Aorta (tissue), 5 donors: ENCODE measurements at regions not wholly inside any gene's neighbourhood (a gene's known extent, or its start where the extent isn't known, plus 50 kb on each side); places are given as distances from the start of the nearest gene placed in this dataset.
"Not testable (repeated sequence)": the region's sequence is repeated elsewhere in the genome, so short reads cannot be mapped to it uniquely, and the experiment has no call there.

Experiments used
- ATAC-seq: fragments of 200-7000 bp; cut with Tn5 transposase; one replicate; pipeline ENCODE4 v1.9.1; 2022; ENCODE audit warnings: moderate library complexity; ENCODE audit not compliant: low FRiP score
- DNase-seq, 2 donors: peaks; one replicate each; pipeline ENCODE4 v3.0.0-alpha.2; 2020
- H3K27ac ChIP-seq, 2 donors: one replicate each; pipeline ENCODE4 v1.5.1; 2013; ENCODE audit warnings: low read length in 2 of 2, mild to moderate bottlenecking in 2 of 2, moderate library complexity in 2 of 2, control low read depth in 1 of 2, inconsistent platforms in 1 of 2, low read depth in 1 of 2
- H3K27me3 ChIP-seq, 2 donors: one replicate each; pipeline ENCODE4 v1.6.1; 2013; ENCODE audit warnings: control low read depth in 1 of 2, low read length in 1 of 2, mild to moderate bottlenecking in 1 of 2, moderate library complexity in 1 of 2; ENCODE audit not compliant: insufficient read depth in 2 of 2, control insufficient read depth in 1 of 2
- H3K36me3 ChIP-seq, 2 donors: one replicate each; pipeline ENCODE4 v1.6.1; 2013; ENCODE audit warnings: control low read depth in 1 of 2, low read length in 1 of 2, mild to moderate bottlenecking in 1 of 2; ENCODE audit not compliant: insufficient read depth in 2 of 2, control insufficient read depth in 1 of 2
- H3K4me1 ChIP-seq, 2 donors: one replicate each; pipeline ENCODE4 v1.6.1; 2013; ENCODE audit warnings: low read length in 2 of 2, control low read depth in 1 of 2, mild to moderate bottlenecking in 1 of 2, moderate library complexity in 1 of 2; ENCODE audit not compliant: insufficient read depth in 2 of 2, control insufficient read depth in 1 of 2
- H3K4me3 ChIP-seq, 2 donors: one replicate each; pipeline ENCODE4 v1.5.1; 2013; ENCODE audit warnings: low read length in 2 of 2, control low read depth in 1 of 2, mild to moderate bottlenecking in 1 of 2
- H3K9me3 ChIP-seq: one replicate; pipeline ENCODE4 v1.6.1; 2013; ENCODE audit warnings: mild to moderate bottlenecking, low read length; ENCODE audit not compliant: control insufficient read depth
- WGBS, 2 donors: extraction: QIAGEN DNeasy Blood & Tissue Kit; methylation state at CpG; one replicate each; pipeline ENCODE4 v1.1.7; 2013; 5-methylcytosine and 5-hydroxymethylcytosine counted together
- intact Hi-C, 2 donors: fragments of 100-400 bp; cut with DNase I; formaldehyde crosslinking; loops; one replicate each; pipeline versions ENCODE4 v1.14.2 to v1.15.0; 2022
- donor health status: healthy with polysubstance abuse.
- donor health status: Bipolar disorder and iron deficiency.
- donor health status: DM: no; HTN: no; CAD: no.
- donor health status: DM: no; HTN: no; CAD: no.
- donor health status: DM: yes; HTN: yes; CAD: no.

DNA sequence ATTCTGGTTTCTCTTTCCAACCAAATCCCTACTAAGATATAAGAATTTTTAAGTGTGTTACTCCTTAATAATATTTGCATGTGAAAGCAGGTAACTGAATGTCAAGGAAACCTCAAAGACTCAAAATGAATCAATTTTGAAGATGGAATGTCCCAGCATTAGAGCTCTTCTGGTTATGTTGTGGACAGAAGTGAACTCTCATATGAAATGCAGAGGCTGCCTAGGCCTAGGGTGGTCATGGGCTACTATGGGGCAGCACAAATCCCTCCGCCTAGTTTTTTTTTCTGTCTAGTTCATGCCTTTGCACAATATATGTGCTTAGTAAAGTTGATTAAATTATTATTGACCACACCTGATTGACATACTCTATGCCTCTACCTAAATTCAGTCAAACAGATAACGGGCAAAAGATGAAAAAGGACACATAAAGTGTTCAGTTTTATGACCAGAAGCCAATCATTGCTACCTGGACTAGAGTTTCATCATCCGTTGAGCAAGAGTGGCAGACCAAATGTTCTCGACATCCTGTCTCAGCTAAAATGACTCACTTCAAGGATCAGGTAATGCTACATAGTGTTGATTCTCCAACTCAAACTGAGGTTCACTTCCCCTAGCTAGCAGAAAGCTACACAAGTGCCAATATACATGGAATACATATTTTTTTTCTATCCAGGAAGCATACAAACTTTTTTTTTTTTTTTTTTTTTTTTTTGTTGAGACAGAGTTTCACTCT, 1211.4 kb downstream of the VRK1 start:
- Histone ChIP-seq H3K27ac (no peak overlapping the region), H3K9me3 (no peaks in the 10 kb centered on the region), H3K4me1 (no peaks in the 10 kb centered on the region), H3K36me3 (no peaks in the 10 kb centered on the region), H3K4me3 (no peak overlapping the region), H3K27me3 (no peaks in the 10 kb centered on the region)
- DNase-seq: no peak
- WGBS, 2 donors: 93 to 98% methylated on average over 4 of the region's 4 CpGs
- intact Hi-C loops: no loop called here
- ATAC-seq: no peak

DNA sequence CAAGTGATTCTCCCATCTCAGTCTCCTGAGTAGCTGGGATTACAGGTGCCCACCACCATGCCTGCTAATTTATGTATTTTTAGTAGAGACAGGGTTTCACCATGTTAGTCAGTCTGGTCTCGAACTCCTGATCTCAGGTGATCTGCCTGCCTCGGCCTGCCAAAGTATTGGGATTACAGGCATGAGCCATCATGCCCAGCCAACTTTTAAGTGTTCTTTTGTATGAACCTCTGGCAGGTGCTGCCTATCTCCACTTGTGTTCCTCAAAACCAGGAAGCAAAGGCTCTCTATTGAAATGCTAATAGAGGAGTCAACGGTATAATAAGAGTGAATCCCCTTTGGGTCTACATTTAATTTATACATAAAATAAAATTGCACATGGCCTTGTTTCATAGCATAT, 1212.0 kb downstream of the VRK1 start:
- DNase-seq, H3K27me3 ChIP-seq, H3K4me1 ChIP-seq, ATAC-seq, H3K9me3 ChIP-seq, H3K27ac ChIP-seq, H3K4me3 ChIP-seq, intact Hi-C loops, H3K36me3 ChIP-seq: not testable (repeated sequence)
- WGBS, 2 donors: 89 to 94% methylated on average over 3 of the region's 3 CpGs

DNA sequence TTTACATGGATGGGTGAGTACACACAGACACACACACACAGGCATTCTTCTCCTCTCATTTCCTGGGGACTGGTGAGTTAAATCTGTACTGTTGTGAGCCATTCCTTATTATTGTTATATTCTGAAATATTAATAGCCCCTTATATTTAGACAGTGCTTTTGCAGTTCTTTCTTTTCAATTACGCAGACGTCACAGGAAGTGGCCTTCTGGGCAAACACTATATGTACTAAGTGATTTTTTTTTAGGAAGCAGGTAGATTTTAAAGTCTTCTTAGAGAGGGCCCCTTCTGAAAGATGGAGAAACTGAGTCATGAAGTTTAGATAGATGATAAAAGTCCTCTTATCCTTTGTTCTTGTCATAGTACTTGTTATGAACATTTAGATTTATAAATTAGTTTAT, 1213.6 kb downstream of the VRK1 start:
- no peak overlapping the region for H3K27ac ChIP-seq
- DNase-seq: no peak
- H3K9me3 ChIP-seq: no peaks in the 10 kb centered on the region
- intact Hi-C loops: no loop called here
- 12 to 22% methylated on average over 2 of the region's 2 CpGs for WGBS, 2 donors
- no peak overlapping the region for H3K4me3 ChIP-seq
- ATAC-seq: no peak
- no peaks in the 10 kb centered on the region for H3K4me1 ChIP-seq
- H3K36me3 ChIP-seq: no peaks in the 10 kb centered on the region
- H3K27me3 ChIP-seq: no peaks in the 10 kb centered on the region

DNA sequence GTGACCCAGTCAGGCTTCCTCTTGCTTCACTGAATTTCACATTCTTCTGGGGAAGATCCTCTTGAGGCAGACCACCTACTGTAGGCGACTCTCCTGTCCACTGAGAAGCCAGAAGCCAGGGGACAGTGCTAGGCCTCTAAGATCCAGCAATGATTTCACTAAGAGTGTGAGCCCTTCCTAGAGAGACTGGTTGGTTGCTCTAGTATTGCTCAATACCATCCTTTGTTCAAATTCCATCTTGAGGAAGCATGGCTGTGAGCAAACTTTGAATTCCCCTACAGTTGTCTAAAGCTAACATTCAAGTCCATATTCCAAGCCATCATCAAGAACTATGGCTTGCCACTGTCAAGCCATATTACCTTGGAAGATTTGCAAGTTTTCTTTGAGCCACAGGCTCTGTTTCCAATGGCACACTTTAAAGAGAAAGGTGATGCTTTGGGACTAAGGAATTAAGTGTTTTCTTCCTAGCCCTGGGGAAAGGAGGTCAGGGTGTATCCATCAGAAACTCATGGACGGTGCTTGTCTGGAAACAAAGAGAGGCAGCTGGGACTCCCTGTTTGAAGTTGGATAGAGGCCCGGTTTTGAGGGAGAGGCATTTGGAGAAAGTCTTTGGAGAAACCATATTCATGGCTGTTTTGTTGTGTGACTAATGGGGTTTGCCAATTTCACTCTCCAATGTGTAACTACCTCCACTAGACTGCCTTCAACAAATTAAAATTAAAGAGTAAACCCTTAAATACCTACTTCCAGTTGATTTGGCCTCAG, 1217.9 kb downstream of the VRK1 start:
- WGBS, 2 donors: 75 to 91% methylated on average over 3 of the region's 3 CpGs
- no peak for ATAC-seq
- H3K9me3 ChIP-seq: no peaks in the 10 kb centered on the region
- H3K36me3 ChIP-seq: no peaks in the 10 kb centered on the region
- intact Hi-C loops: no loop called here
- no peak overlapping the region for H3K4me3 ChIP-seq
- DNase-seq: no peak
- H3K27ac ChIP-seq: no peak overlapping the region
- H3K27me3 ChIP-seq: no peaks in the 10 kb centered on the region
- H3K4me1 ChIP-seq: no peaks in the 10 kb centered on the region

DNA sequence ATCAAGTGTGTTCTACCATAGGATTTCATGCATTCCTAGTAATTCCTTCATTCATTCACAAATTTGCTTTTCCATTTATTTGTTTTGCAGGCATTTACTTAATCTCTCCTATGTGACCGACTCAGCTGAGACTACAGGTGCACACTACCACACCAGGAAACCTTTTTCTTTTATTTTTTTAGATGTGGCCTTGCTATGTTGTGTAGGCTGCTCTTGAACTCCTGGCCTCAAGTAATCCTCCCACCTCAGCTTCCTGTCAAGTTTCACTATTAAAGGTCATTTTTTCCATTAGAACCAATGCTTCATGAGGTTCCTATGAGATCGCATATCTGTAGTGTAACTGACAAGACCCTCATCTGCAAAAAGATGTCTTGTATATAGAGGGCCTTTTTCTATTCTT, 1218.7 kb downstream of the VRK1 start:
- H3K36me3 ChIP-seq: no peaks in the 10 kb centered on the region
- H3K27me3 ChIP-seq: no peaks in the 10 kb centered on the region
- intact Hi-C loops: no loop called here
- no peak overlapping the region for H3K4me3 ChIP-seq
- no peaks in the 10 kb centered on the region for H3K4me1 ChIP-seq
- no peak overlapping the region for H3K27ac ChIP-seq
- H3K9me3 ChIP-seq: no peaks in the 10 kb centered on the region
- WGBS, 2 donors: 47 to 51% methylated on average over 2 of the region's 2 CpGs
- ATAC-seq (no peak), DNase-seq (no peak)

DNA sequence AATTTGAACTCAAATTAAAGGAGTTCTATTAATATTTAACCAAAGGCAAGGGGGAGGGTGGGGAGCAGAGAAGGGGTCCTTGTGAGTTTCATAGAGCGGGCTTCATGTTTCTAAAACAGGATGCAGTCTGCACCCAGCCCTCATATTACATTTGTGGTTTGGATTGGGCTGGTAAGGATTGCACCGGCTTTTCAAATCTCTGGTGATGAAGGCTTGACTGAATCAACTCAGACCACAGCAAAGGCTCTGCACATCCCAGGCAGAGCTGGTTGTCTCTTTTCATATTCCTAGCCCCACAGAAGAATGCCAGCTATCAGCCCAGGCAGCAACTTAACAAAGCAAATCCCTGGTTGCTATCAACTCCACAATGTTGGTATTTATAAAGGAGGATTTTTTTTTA, 1221.4 kb downstream of the VRK1 start:
- Histone ChIP-seq H3K27me3 (no peaks in the 10 kb centered on the region), H3K4me1 (no peaks in the 10 kb centered on the region), H3K4me3 (no peak overlapping the region), H3K27ac (no peak overlapping the region), H3K9me3 (no peaks in the 10 kb centered on the region), H3K36me3 (no peaks in the 10 kb centered on the region)
- ATAC-seq (no peak), DNase-seq (no peak)
- intact Hi-C loops: no loop called here
- 87% methylated on average over 2 of the region's 2 CpGs for WGBS, 2 donors

DNA sequence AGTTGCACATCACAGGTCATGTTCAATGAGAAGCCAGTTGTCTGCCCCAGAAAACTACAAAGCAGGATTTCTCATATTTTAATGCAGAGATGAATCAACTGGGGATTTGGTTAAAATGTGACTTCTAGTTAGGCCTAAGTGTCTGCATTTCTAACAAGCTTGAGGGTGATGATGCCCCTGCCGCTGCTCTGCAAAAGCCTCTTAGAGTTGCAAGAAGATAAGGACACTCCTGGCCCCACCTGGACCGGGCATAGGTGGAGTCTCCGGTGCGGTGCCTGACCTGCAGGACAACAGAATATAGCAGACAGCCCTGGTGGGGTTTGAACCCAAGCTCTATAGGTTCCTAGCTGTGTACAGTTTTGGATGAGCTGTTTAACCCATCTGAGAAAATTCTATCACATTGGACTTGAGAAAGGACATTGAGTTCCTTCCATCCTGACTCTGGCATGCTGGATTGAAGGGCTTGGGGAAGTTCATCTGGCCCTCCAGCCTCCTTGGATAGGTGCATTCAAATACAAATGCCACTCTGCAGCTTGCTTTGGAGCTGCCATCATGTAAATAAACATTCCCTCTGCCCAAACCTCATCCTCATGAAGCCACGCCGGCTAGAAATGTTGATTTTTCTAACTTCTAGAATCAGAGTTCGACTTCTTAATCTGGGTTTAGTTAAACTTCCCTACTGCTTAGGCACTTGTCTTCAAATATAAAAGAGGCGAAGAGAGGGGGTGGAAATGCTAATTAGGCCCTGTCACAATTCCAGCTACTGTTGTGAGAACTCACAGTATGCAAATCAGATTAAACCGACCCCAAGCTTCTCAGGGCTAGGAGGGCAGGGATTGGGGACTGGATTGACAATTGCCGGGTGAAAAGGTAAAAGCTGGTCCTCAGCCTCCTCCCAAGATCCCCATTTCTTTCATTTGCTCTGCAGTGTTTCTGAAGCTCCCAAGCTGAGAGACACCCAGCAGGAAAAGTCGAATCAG, 1225.6 kb downstream of the VRK1 start:
- no peak overlapping the region for H3K4me3 ChIP-seq
- H3K27ac ChIP-seq: no peak overlapping the region
- no peaks in the 10 kb centered on the region for H3K36me3 ChIP-seq
- WGBS, 2 donors: 56 to 71% methylated on average over 11 of the region's 11 CpGs
- H3K4me1 ChIP-seq: no peaks in the 10 kb centered on the region
- intact Hi-C loops: no loop called here
- peaks cover 2% of the 10 kb centered on the region for H3K9me3 ChIP-seq
- no peak for DNase-seq
- no peak for ATAC-seq
- H3K27me3 ChIP-seq: peaks cover 0 to 3% of the 10 kb centered on the region in 2 donors

DNA sequence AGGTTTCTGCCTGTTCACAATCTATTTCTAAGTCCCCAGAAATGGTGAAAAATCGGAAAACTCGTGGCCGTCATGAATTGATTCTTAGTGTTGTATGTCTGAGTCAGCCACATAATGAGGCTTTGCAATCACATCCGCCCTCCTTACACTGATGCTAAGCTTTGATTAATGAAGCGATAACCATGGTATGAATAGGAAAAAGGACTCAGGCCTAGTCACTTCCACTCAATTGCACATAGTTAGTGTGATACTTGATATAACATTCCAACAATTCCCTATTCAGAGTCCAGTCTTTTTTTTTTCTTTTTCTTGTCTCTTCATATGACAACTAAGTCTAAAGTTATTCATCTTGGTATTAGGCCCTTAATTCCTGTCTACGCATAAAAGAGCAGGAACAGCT, 1231.0 kb downstream of the VRK1 start:
- ATAC-seq: no peak
- no peaks in the 10 kb centered on the region for H3K4me1 ChIP-seq
- H3K4me3 ChIP-seq: no peak overlapping the region
- intact Hi-C loops: no loop called here
- H3K9me3 ChIP-seq: peaks cover 3% of the 10 kb centered on the region
- H3K36me3 ChIP-seq: no peaks in the 10 kb centered on the region
- no peak overlapping the region for H3K27ac ChIP-seq
- WGBS, 2 donors: 93 to 94% methylated on average over 6 of the region's 6 CpGs
- H3K27me3 ChIP-seq: peaks cover 0 to 3% of the 10 kb centered on the region in 2 donors
- no peak for DNase-seq
